GM23338 (cell line): ENCODE measurements at regions not wholly inside any gene's neighbourhood (a gene's known extent, or its start where the extent isn't known, plus 50 kb on each side); places are given as distances from the start of the nearest gene placed in this dataset.

Source experiments
- ETS1 ChIP-seq: IDR thresholded peaks from 2 replicates; pipeline ENCODE4 v1.6.1; 2016; ENCODE audit warnings: antibody characterized with exemption
- NANOG ChIP-seq: IDR thresholded peaks from 2 replicates; pipeline ENCODE4 v1.6.1; 2016; ENCODE audit warnings: antibody characterized with exemption, borderline replicate concordance
- REST ChIP-seq: IDR thresholded peaks from one replicate; pipeline ENCODE4 v1.6.1; 2018; ENCODE audit warnings: antibody characterized with exemption; ENCODE audit not compliant: unreplicated experiment
- STAT1 ChIP-seq: IDR thresholded peaks from one replicate; pipeline ENCODE4 v1.6.1; 2016; ENCODE audit warnings: antibody characterized with exemption; ENCODE audit not compliant: unreplicated experiment
- ZNF462 ChIP-seq: fragments of 250-450 bp; sonication (Bioruptor Pico); IDR thresholded peaks from 2 replicates; pipeline ENCODE4 v1.5.0; 2020; ENCODE audit warnings: mild to moderate bottlenecking, moderate library complexity

- TF ChIP-seq ZNF462 (CRISPR knock-in tag) (no peak), STAT1 (no peak), ETS1 (no peak), REST (no peak), NANOG (no peak)
These were observed 1099.4 kb upstream of the SLIT2 start (continued) for GRCh38 chr4:19152264-19152663.
